ENCODE measurements at regions not wholly inside any gene's neighbourhood (a gene's known extent, or its start where the extent isn't known, plus 50 kb on each side); places are given as distances from the start of the nearest gene placed in this dataset.

DNA sequence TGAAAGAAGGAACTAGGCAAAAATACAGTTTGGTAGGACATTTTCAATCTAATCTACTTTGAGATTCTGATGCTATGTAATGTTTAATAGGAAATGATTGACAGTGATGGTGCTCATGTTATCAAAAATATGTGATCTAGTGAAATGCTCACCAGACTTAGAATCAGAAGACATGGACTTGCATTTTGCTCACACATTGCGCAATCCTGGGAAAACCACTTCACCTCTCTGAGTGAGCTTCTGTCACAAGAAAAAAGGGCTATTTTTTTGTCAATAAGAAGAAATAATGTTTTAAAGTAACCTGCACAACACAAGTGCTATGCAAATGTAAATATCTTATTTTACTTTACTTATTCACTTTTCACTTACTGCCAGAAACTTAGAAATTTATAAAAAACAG, 380.9 kb upstream of the HTR2A start:
- TF ChIP-seq CTCF (tag by site-specific recombination; IDR thresholded peaks at IDR 0.05): no peak
- TF ChIP-seq ZIC2 (tag by site-specific recombination; IDR thresholded peaks at IDR 0.05): no peak
- no peak for TF ChIP-seq ZNF76 (tag by site-specific recombination; IDR thresholded peaks at IDR 0.05; ENCODE audit: borderline replicate concordance, low read depth)
- TF ChIP-seq ZBTB20 (tag by site-specific recombination; IDR thresholded peaks at IDR 0.05): no peak
- TF ChIP-seq ZNF211 (tag by site-specific recombination; IDR thresholded peaks at IDR 0.05; ENCODE audit: low read depth): no peak
- TF ChIP-seq, protein P1, sequence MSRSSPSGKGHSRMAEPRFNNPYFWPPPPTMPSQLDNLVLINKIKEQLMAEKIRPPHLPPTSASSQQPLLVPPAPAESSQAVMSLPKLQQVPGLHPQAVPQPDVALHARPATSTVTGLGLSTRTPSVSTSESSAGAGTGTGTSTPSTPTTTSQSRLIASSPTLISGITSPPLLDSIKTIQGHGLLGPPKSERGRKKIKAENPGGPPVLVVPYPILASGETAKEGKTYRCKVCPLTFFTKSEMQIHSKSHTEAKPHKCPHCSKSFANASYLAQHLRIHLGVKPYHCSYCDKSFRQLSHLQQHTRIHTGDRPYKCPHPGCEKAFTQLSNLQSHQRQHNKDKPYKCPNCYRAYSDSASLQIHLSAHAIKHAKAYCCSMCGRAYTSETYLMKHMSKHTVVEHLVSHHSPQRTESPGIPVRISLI (tag by site-specific recombination; IDR thresholded peaks at IDR 0.05): no peak
- no peak for TF ChIP-seq TRIM28 (IDR thresholded peaks at IDR 0.05; ENCODE audit: borderline replicate concordance, low read length)
- TF ChIP-seq ZNF133 (tag by site-specific recombination; IDR thresholded peaks at IDR 0.05): no peak
